Brain microvascular endothelial cell (primary cell): ENCODE measurements at regions not wholly inside any gene's neighbourhood (a gene's known extent, or its start where the extent isn't known, plus 50 kb on each side); places are given as distances from the start of the nearest gene placed in this dataset.

ENCODE experiments used
- DNase-seq: peaks from one replicate; pipeline ENCODE4 v3.0.0-alpha.2; 2020
- H3K27ac ChIP-seq: fragments of 250-450 bp; sonication (Bioruptor Pico); 2 replicates; pipeline ENCODE4 v1.5.1; 2020; ENCODE audit warnings: mild to moderate bottlenecking, moderate library complexity
- H3K27me3 ChIP-seq: fragments of 250-450 bp; sonication (Bioruptor Pico); replicated peaks from 2 replicates; pipeline ENCODE4 v1.5.1; 2020; ENCODE audit warnings: mild to moderate bottlenecking
- H3K36me3 ChIP-seq: fragments of 250-450 bp; sonication (Bioruptor Pico); replicated peaks from 2 replicates; pipeline ENCODE4 v1.5.1; 2020; ENCODE audit warnings: mild to moderate bottlenecking
- H3K4me3 ChIP-seq: 2 replicates; pipeline ENCODE4 v1.5.1; 2011; ENCODE audit warnings: low read depth, mild to moderate bottlenecking, control low read depth, low read length, moderate library complexity
- in situ Hi-C: cut with HindIII; loops from 2 replicates; pipeline ENCODE4 v1.10.0; 2017; ENCODE audit warnings: low sequenced_read_pairs, low pct_ligation_motif_present
- TF ChIP-seq, protein P1 (sequence below): IDR thresholded peaks from 2 replicates; pipeline ENCODE4 v1.5.1; 2011; ENCODE audit warnings: low read depth, mild to moderate bottlenecking, moderate library complexity, low read length, control low read depth, inconsistent platforms; ENCODE audit errors: missing control alignments

DNA sequence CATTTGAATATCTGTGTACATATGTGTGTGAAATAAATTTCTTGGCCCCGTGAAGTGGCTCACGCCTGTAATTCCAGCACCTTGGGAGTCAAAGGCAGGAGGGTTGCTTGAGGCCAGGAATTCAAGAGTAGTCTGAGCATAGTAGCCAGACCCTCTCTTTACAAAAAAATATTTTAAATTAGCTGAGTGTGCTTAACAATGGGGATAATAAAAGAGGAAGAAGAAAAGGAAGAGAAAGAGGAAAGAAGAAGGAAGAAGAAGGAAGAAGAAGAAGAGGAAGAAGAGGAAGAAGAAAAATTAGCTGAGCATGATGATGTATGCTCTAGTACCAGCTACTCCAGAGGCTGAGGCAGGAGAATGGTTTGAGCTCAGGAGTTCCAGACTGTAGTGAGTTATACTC lies 52.1 kb upstream of the XPO1 start:
- Histone ChIP-seq H3K36me3 (no peaks in the 10 kb centered on the region), H3K27me3 (no peaks in the 10 kb centered on the region), H3K4me3 (no peak overlapping the region), H3K27ac (no peak overlapping the region)
- DNase-seq, result no peak
- TF ChIP-seq, protein P1, sequence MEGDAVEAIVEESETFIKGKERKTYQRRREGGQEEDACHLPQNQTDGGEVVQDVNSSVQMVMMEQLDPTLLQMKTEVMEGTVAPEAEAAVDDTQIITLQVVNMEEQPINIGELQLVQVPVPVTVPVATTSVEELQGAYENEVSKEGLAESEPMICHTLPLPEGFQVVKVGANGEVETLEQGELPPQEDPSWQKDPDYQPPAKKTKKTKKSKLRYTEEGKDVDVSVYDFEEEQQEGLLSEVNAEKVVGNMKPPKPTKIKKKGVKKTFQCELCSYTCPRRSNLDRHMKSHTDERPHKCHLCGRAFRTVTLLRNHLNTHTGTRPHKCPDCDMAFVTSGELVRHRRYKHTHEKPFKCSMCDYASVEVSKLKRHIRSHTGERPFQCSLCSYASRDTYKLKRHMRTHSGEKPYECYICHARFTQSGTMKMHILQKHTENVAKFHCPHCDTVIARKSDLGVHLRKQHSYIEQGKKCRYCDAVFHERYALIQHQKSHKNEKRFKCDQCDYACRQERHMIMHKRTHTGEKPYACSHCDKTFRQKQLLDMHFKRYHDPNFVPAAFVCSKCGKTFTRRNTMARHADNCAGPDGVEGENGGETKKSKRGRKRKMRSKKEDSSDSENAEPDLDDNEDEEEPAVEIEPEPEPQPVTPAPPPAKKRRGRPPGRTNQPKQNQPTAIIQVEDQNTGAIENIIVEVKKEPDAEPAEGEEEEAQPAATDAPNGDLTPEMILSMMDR, result no peak
- in situ Hi-C loops, result no loop called here

DNA sequence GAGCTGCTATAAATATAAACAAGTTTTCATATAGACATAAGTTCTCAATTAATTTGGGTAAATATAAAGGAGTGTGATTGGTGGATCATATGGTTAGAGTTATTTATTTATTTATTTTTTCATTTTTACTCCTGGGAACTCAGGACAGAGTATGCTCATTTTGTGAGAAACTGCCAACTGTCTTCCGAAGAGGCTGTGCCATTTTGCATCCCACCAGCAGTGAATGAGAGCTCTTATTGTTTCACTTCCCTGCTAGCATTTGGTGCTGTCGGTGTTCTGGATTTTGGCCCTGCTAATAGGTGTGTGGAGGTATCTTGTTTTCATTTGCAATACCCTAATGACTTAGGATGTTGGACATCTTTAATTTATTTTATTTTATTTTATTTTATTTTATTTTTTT lies 50.4 kb upstream of the XPO1 start:
- H3K4me3 ChIP-seq, result no peak overlapping the region
- DNase-seq, result no peak
- in situ Hi-C loops, result no loop called here
- H3K27ac ChIP-seq, result no peak overlapping the region
- no peaks in the 10 kb centered on the region for H3K36me3 ChIP-seq
- TF ChIP-seq, protein P1, result no peak
- H3K27me3 ChIP-seq, result no peaks in the 10 kb centered on the region
